Naive thymus-derived CD8-positive, alpha-beta T cell (primary cell): ENCODE measurements at regions not wholly inside any gene's neighbourhood (a gene's known extent, or its start where the extent isn't known, plus 50 kb on each side); places are given as distances from the start of the nearest gene placed in this dataset.

Experiments used
- ATAC-seq, 2 donors: fragments of 150-1000 bp; cut with Tn5 transposase in 1 of 2; sonication (Bioruptor Pico), chemical (Tn5 transposase) in 1 of 2; 1 replicate in 1 of 2; 2 replicates in 1 of 2; pipeline ENCODE4 v1.10.0; 2021; ENCODE audit warnings: mild to moderate bottlenecking in 2 of 2, moderate library complexity in 2 of 2
- POLR2A ChIA-PET: fragments of 350-600 bp; sonication (Branson Sonifier 250); formaldehyde crosslinking; loops from one replicate; lab custom pipeline; 2021; ENCODE audit warnings: antibody characterized with exemption; lab: Charles Lee
- DNase-seq, 10 donors: peaks; one replicate each; pipeline versions ENCODE4 v3.0.0 to v3.0.0-alpha.2; 2020 to 2022
- H3K27ac Mint-ChIP-seq, 10 donors: one replicate each; pipeline ENCODE4 v1.8.0; 2020 to 2022; ENCODE audit warnings: mild to moderate bottlenecking in 10 of 10, mixed read lengths in 10 of 10, moderate library complexity in 4 of 10, inconsistent platforms in 1 of 10
- H3K27me3 Mint-ChIP-seq, 5 donors: one replicate each; pipeline ENCODE4 v1.8.0; 2021 to 2022; ENCODE audit warnings: mixed read lengths in 5 of 5
- H3K36me3 Mint-ChIP-seq, 3 donors: one replicate each; pipeline ENCODE4 v1.8.0; 2020 to 2022; ENCODE audit warnings: mixed read lengths in 3 of 3, mild to moderate bottlenecking in 2 of 3, inconsistent platforms in 1 of 3
- H3K4me1 Mint-ChIP-seq, 4 donors: one replicate each; pipeline ENCODE4 v1.8.0; 2021 to 2022; ENCODE audit warnings: mixed read lengths in 4 of 4
- H3K4me3 Mint-ChIP-seq, 10 donors: one replicate each; pipeline ENCODE4 v1.8.0; 2020 to 2022; ENCODE audit warnings: mild to moderate bottlenecking in 10 of 10, mixed read lengths in 10 of 10, moderate library complexity in 6 of 10, inconsistent platforms in 1 of 10
- H3K9me3 Mint-ChIP-seq, 9 donors: one replicate each; pipeline ENCODE4 v1.8.0; 2020 to 2022; ENCODE audit warnings: mixed read lengths in 9 of 9, mild to moderate bottlenecking in 3 of 9, inconsistent platforms in 1 of 9, moderate library complexity in 1 of 9

DNA sequence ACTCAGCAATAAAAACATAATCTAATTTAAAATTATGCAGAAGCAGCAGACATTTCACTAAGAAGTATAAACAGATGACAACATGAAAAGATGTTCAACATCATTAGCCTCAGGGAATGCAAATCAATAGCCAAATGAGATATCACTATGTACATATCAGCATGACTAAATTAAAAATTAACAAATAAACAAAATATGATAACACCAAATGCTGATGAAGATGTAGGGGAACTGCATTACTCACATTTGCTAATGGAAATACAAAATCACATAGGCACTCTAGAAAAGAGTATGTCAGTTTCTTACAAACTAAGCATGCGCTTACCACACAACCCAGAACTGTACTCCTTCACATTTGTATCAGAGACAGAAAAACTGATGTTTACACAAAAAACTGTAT, 487.2 kb upstream of the REG3G start:
- H3K36me3 Mint-ChIP-seq, result no peaks in the 10 kb centered on the region
- H3K27ac Mint-ChIP-seq, result no peak overlapping the region
- H3K4me3 Mint-ChIP-seq, result no peak overlapping the region
- ATAC-seq (no peak), DNase-seq (no peak)
- POLR2A ChIA-PET, result no interaction called here
- H3K9me3 Mint-ChIP-seq, result peaks cover 9 to 38% (median 14%) of the 10 kb centered on the region in 9 donors
- no peaks in the 10 kb centered on the region for H3K4me1 Mint-ChIP-seq
- H3K27me3 Mint-ChIP-seq, result no peaks in the 10 kb centered on the region

DNA sequence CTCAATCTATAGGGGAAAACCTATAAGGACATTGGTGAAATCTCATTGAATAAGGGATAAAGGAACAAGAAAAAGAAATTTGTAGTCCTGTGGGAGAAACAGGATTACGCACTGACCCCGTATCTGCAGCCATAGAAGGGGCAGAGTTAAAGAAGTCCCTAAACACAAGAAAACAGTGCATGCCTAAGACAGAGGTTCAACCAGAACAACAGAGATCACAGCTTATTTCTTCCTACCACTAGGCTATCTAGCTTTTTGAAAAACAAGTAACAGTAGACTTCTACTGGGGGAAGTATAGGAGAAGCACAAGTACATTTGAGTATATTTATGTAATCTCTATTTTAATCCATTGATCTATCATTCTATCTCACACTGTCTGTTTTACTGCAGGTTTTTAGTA, 485.2 kb upstream of the REG3G start:
- no peak overlapping the region for H3K27ac Mint-ChIP-seq
- H3K9me3 Mint-ChIP-seq, result peaks cover 10 to 41% (median 18%) of the 10 kb centered on the region in 9 donors
- ATAC-seq, result no peak
- H3K36me3 Mint-ChIP-seq, result no peaks in the 10 kb centered on the region
- POLR2A ChIA-PET, result no interaction called here
- no peak for DNase-seq
- no peaks in the 10 kb centered on the region for H3K27me3 Mint-ChIP-seq
- H3K4me3 Mint-ChIP-seq, result no peak overlapping the region
- H3K4me1 Mint-ChIP-seq, result no peaks in the 10 kb centered on the region

DNA sequence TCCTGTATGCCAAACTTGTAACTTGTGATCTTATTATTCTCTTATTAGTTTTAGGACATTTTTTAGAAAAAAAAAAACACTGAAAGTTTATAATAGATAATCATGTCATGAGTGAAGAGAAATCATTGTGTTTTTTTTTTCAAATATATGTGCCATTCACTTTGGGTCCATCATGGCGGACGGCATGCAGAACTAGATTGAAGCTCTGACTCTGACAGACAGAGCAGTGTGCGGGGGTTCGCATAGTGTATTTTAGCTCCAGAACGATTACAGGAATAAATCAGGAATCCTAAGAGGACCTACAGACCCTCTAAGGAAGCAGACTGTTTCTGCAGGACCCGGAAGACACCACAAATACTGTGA, 484.4 kb upstream of the REG3G start:
- no peak overlapping the region for H3K27ac Mint-ChIP-seq
- no peak overlapping the region for H3K4me3 Mint-ChIP-seq
- no peak for DNase-seq
- ATAC-seq, result no peak
- H3K9me3 Mint-ChIP-seq, result peaks cover 10 to 41% (median 19%) of the 10 kb centered on the region in 9 donors
- no peaks in the 10 kb centered on the region for H3K36me3 Mint-ChIP-seq
- POLR2A ChIA-PET, result no interaction called here
- H3K4me1 Mint-ChIP-seq, result no peaks in the 10 kb centered on the region
- no peaks in the 10 kb centered on the region for H3K27me3 Mint-ChIP-seq

DNA sequence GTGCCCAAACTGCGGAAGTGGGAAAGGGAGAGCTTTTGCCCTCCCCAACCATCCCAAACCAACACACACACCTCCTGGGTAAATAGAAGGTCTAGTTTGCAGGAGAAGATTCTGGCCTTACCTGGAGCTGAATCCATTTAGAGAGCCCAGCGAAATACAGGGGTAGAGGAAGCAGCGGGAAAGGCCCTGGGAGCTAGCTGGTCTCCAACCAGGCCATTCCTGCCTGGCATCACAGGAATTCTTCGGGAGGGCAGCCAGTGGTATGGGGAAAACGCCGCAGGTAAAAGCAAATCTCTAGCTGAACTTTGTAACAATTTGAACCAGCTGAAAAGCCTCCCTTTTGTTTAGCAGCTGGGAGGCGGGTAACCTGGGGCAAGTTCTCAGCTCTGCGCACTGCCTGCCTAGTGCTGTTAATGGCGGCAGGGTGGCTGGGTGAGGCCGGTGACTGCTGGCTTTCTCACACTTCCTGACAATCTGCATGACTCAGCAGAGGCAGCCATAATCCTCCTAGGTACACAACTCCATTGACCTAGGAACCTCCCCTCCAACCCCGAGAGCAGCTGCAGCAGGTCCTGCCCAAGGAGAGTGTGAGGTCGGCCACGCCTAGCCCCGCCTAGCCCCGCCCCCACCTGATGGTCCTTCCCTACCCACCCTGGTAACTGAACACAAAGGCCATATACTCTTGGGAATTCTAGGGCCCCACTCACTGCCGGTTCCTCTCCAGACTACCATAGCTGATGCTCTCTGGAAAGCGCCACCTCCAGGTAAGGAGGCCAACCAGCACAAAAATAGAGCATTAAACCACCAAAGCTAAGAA, 483.8 kb upstream of the REG3G start:
- Mint-ChIP-seq H3K27ac (no peak overlapping the region), H3K36me3 (peaks cover 0 to 4% (median 0%) of the 10 kb centered on the region in 3 donors), H3K4me3 (no peak overlapping the region), H3K27me3 (no peaks in the 10 kb centered on the region), H3K4me1 (no peaks in the 10 kb centered on the region), H3K9me3 (peaks cover 10 to 45% (median 19%) of the 10 kb centered on the region in 9 donors)
- POLR2A ChIA-PET, result no interaction called here
- ATAC-seq (no peak), DNase-seq (peak in 1 of 10 donors; percentile 53)

DNA sequence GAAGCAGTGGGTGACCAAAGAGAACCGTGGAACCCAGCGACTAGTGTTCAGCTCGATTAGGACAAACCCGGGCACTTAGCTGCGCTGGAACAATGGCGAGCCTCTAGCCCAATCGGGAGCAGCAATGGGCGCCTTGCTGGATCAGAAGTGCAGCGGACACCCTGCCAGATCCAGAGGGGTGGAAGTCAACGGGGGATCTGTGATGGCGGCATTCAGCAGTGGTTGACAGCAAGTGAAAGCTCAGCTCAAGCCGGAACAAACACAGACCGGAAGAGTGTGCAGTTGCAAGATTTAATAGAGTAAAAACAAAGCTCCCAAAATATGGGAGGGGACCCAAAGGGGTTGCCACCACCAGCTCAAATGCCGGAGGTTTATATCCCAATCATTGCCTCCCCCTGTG, 478.7 kb upstream of the REG3G start:
- H3K36me3 Mint-ChIP-seq, result peaks cover 0 to 14% (median 0%) of the 10 kb centered on the region in 3 donors
- H3K27me3 Mint-ChIP-seq, result no peaks in the 10 kb centered on the region
- peaks cover 6 to 40% (median 23%) of the 10 kb centered on the region in 9 donors for H3K9me3 Mint-ChIP-seq
- DNase-seq (no peak), ATAC-seq (no peak)
- H3K4me1 Mint-ChIP-seq, result no peaks in the 10 kb centered on the region
- H3K4me3 Mint-ChIP-seq, result no peak overlapping the region
- POLR2A ChIA-PET, result no interaction called here
- no peak overlapping the region for H3K27ac Mint-ChIP-seq

DNA sequence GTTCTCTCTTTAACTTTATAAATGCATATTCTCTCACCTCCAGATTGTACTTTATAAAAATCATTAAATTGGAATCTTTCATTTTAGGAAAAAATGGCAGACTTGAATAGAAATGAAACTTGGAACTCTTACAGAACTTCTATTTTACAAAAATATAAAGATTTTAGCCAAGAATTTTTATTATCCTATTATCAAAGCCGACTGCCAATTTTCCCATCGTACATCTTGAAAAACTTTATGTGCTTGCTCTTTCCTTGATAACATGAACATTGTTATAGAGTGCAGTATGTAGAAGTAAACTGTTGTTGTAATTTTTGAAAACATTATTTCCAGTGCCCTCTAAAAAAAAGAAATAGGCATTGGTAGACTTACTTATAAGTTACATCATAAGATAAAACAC, 475.7 kb upstream of the REG3G start:
- peaks cover 2 to 43% (median 14%) of the 10 kb centered on the region in 9 donors for H3K9me3 Mint-ChIP-seq
- no peaks in the 10 kb centered on the region for H3K4me1 Mint-ChIP-seq
- H3K27me3 Mint-ChIP-seq, result no peaks in the 10 kb centered on the region
- DNase-seq (no peak), ATAC-seq (no peak)
- POLR2A ChIA-PET, result no interaction called here
- no peak overlapping the region for H3K27ac Mint-ChIP-seq
- H3K4me3 Mint-ChIP-seq, result no peak overlapping the region
- peaks cover 0 to 14% (median 0%) of the 10 kb centered on the region in 3 donors for H3K36me3 Mint-ChIP-seq

DNA sequence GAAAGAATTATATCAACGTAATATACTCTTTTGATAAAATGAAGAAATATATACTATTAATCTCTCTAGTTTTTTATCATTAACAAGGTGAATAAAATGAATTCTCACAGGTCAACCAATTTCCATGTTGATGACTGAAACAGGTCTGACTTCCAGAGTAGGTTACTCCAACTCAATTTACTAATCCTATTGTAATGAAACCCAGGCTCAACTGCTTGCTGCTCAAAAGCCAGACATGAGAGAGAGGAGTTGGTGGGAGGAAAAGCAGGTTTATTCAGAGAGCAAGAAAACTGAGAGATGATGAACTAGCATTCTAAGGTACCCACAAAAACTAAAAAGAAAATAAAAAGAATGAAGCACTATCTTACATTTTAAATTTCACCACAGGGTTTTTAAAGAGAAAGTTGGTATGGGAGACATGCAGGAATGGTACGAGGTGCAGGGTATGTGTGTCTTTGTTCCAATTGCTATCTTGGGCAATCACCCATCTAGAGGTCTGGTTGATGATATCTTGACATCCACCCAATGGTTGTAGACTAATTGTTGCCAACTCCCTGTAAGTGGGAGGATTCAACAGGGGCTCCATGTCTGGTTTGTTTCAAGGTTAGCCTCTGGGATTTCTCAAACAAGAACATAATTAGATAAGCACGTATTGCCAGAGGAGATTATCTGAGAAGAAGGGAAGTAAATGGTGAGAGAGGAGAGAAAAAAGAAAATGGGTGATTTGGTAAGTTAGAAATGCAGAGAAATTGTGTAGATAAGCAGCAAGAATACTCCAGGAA, 471.4 kb upstream of the REG3G start:
- POLR2A ChIA-PET, result no interaction called here
- Mint-ChIP-seq H3K36me3 (peaks cover 0 to 8% (median 0%) of the 10 kb centered on the region in 3 donors), H3K4me1 (no peaks in the 10 kb centered on the region), H3K9me3 (peaks cover 4 to 30% (median 15%) of the 10 kb centered on the region in 9 donors), H3K27ac (no peak overlapping the region), H3K4me3 (no peak overlapping the region), H3K27me3 (no peaks in the 10 kb centered on the region)
- ATAC-seq (no peak), DNase-seq (no peak)

DNA sequence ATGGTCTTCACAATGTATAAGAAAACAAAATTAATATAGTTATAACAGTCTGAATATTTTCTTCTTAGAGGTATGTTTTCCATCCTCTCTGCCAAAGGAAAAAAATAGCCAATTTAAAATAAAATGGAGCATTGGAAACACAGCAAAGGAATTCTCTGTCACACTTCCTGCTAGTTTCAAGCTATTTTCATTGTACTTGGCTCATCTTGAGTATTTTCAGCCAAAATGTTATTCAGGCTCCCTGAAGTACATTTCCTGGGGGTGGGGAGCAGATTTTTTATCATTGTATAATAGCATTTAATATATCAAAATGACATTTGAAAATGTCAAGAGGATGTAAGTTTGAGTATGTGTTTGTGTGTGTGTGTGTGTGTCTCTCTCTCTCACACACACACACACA, 463.6 kb upstream of the REG3G start:
- Mint-ChIP-seq H3K4me1 (no peaks in the 10 kb centered on the region), H3K36me3 (no peaks in the 10 kb centered on the region), H3K27me3 (no peaks in the 10 kb centered on the region), H3K27ac (no peak overlapping the region), H3K4me3 (no peak overlapping the region), H3K9me3 (peaks cover 0 to 25% (median 7%) of the 10 kb centered on the region in 9 donors)
- ATAC-seq (no peak), DNase-seq (no peak)
- POLR2A ChIA-PET, result no interaction called here

DNA sequence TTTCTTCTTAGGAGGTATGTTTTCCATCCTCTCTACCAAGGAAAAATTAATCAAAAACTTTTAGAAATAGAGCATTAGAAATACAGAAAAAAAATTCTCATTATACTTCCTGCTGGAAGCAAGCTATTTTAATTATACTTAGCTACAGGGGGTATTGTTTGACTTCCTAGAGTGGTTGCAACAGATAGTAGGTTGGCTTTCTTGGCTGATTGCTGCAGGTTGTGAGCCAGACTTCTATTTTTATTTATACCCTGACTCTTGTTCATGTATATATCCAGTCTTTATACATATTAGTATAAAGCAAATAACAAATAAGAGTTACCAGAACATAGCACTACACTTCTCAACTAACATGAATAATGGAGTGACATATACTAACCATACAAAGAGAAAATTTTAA, 460.8 kb upstream of the REG3G start:
- Mint-ChIP-seq H3K9me3 (peaks cover 2 to 25% (median 10%) of the 10 kb centered on the region in 9 donors), H3K27ac (no peak overlapping the region), H3K4me3 (no peak overlapping the region), H3K27me3 (no peaks in the 10 kb centered on the region), H3K4me1 (no peaks in the 10 kb centered on the region), H3K36me3 (no peaks in the 10 kb centered on the region)
- POLR2A ChIA-PET, result no interaction called here
- no peak for ATAC-seq
- DNase-seq, result no peak

DNA sequence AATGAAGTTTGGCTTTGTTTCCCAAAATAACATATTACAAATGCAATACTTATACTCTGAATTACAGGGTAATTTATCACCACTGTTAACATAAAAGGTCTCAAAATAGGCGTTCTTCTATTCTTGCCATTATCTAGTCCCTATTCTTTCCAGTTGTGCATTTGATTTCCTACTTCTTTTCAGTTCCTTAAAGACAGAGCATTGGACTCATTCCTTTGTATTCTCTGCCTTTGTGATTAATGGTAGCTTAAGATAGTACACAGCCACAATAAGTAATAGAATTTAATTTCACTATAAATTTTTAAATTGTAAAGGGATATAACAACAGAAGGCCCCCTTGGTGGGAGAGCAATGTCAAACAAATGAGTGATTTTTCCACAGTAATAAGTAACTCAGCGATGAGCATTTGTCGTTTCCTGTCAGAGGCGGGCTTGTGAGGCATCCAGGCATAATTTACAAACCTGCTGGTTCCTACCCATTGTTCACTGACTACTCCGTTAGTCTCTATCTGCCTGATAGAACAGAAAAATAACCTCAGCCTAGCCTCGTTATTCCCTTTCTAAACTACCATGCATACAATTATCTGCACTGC, 456.6 kb upstream of the REG3G start:
- Mint-ChIP-seq H3K4me3 (no peak overlapping the region), H3K36me3 (no peaks in the 10 kb centered on the region), H3K27me3 (no peaks in the 10 kb centered on the region), H3K27ac (no peak overlapping the region), H3K9me3 (peaks cover 0 to 35% (median 16%) of the 10 kb centered on the region in 9 donors), H3K4me1 (no peaks in the 10 kb centered on the region)
- ATAC-seq (no peak), DNase-seq (no peak)
- POLR2A ChIA-PET, result no interaction called here

DNA sequence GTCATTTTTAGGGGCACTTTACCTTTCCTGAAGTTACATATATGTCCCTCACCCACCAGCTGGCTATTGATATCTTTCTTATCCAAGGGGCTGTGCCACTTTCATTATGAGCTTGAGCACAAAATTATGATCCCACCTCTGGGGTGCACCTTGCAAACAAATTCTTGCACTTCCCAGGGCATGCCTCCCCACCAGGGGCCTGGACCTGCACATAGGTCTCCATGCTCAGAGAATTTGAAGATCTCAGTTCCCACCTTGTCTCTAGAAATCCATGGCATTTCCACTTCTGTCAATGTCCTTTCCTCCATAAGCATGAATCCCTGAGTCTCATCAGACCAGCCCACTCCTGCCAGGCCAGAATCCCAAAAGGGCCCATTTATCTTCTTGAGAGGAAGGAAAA, 449.1 kb upstream of the REG3G start:
- DNase-seq, result no peak
- ATAC-seq, result no peak
- H3K36me3 Mint-ChIP-seq, result no peaks in the 10 kb centered on the region
- H3K9me3 Mint-ChIP-seq, result peaks cover 0 to 13% (median 4%) of the 10 kb centered on the region in 9 donors
- POLR2A ChIA-PET, result no interaction called here
- no peaks in the 10 kb centered on the region for H3K4me1 Mint-ChIP-seq
- no peaks in the 10 kb centered on the region for H3K27me3 Mint-ChIP-seq
- no peak overlapping the region for H3K4me3 Mint-ChIP-seq
- H3K27ac Mint-ChIP-seq, result no peak overlapping the region

DNA sequence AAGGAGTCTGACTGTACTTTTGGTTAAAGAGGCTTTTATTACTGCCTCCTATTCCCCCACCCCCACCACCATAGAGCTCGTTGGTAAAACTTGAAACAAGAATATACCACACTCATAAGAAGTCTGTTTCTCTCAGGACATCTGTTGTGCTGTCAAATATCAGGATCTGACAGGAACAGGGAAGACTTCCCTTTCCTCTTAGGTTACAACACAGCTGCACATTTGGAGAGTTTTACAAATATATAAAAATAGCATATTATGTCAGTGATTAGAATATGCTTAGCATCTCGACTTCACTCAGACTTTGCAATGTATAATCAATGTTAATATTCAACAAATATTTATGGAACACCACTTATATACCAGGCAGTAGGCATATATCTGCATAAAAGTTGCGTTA, 439.6 kb upstream of the REG3G start:
- Mint-ChIP-seq H3K4me1 (no peaks in the 10 kb centered on the region), H3K36me3 (peaks cover 0 to 1% (median 0%) of the 10 kb centered on the region in 3 donors), H3K4me3 (no peak overlapping the region), H3K27ac (no peak overlapping the region), H3K9me3 (peaks cover 0 to 24% (median 11%) of the 10 kb centered on the region in 9 donors), H3K27me3 (no peaks in the 10 kb centered on the region)
- POLR2A ChIA-PET, result no interaction called here
- DNase-seq (no peak), ATAC-seq (no peak)

DNA sequence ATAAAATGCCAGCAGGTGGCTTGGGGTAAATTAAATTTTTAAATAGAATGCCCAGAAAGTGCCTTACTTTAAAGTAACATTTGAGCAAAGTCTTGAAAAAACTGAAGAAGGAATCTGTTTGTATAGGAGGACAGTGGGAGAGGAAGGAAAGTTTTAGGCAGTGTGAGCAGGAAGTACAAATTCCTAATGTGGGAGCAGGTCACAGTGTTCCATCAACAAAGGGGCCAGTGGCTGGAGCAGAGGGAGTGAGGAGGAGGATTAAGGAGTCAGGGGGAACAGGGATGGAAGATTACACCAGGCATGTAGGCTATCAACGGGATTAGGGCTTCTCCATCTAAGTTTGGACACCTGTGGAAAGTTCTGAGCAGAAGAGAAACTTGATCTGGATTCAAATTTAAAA, 439.2 kb upstream of the REG3G start:
- POLR2A ChIA-PET, result no interaction called here
- H3K27ac Mint-ChIP-seq, result no peak overlapping the region
- ATAC-seq, result no peak
- DNase-seq, result no peak
- peaks cover 0 to 25% (median 13%) of the 10 kb centered on the region in 9 donors for H3K9me3 Mint-ChIP-seq
- no peaks in the 10 kb centered on the region for H3K27me3 Mint-ChIP-seq
- H3K4me3 Mint-ChIP-seq, result no peak overlapping the region
- H3K4me1 Mint-ChIP-seq, result no peaks in the 10 kb centered on the region
- peaks cover 0 to 1% (median 0%) of the 10 kb centered on the region in 3 donors for H3K36me3 Mint-ChIP-seq
